ENCODE measurements at regions not wholly inside any gene's neighbourhood (a gene's known extent, or its start where the extent isn't known, plus 50 kb on each side); places are given as distances from the start of the nearest gene placed in this dataset.

GRCh38 chr9:12544700-12545099 is 148.5 kb upstream of the TYRP1 start:
- Mint-ChIP-seq H3K4me1 (ENCODE audit: low read depth) (no peaks in the 10 kb centered on the region), H3K27ac (no peak overlapping the region)

GRCh38 chr9:12554636-12555035 is 138.5 kb upstream of the TYRP1 start:
- Mint-ChIP-seq H3K4me1 (ENCODE audit: low read depth) (no peaks in the 10 kb centered on the region), H3K9me3 (peaks cover 3% of the 10 kb centered on the region), H3K27ac (no peak overlapping the region), H3K27me3 (ENCODE audit: low read depth) (no peaks in the 10 kb centered on the region), H3K36me3 (ENCODE audit: low read depth) (no peaks in the 10 kb centered on the region), H3K4me3 (no peak overlapping the region)

More at GRCh38 chr9:12544700-12545099, 148.5 kb upstream of the TYRP1 start:
- Mint-ChIP-seq H3K36me3 (ENCODE audit: low read depth) (no peaks in the 10 kb centered on the region), H3K9me3 (peaks cover 20% of the 10 kb centered on the region), H3K4me3 (no peak overlapping the region), H3K27me3 (ENCODE audit: low read depth) (no peaks in the 10 kb centered on the region)

GRCh38 chr9:12566404-12567090 is 126.6 kb upstream of the TYRP1 start:
- Mint-ChIP-seq H3K27me3 (ENCODE audit: low read depth) (no peaks in the 10 kb centered on the region), H3K9me3 (peaks cover 22% of the 10 kb centered on the region), H3K36me3 (ENCODE audit: low read depth) (no peaks in the 10 kb centered on the region), H3K27ac (no peak overlapping the region), H3K4me3 (no peak overlapping the region), H3K4me1 (ENCODE audit: low read depth) (no peaks in the 10 kb centered on the region)

- no peaks in the 10 kb centered on the region for H3K27me3 Mint-ChIP-seq (ENCODE audit: low read depth)
- no peak overlapping the region for H3K4me3 Mint-ChIP-seq
- H3K36me3 Mint-ChIP-seq (ENCODE audit: low read depth), result no peaks in the 10 kb centered on the region
- H3K9me3 Mint-ChIP-seq, result peaks cover 14% of the 10 kb centered on the region
- no peaks in the 10 kb centered on the region for H3K4me1 Mint-ChIP-seq (ENCODE audit: low read depth)
- H3K27ac Mint-ChIP-seq, result no peak overlapping the region
Measured at GRCh38 chr9:12584656-12585522, 108.3 kb upstream of the TYRP1 start.

- Mint-ChIP-seq H3K4me1 (ENCODE audit: low read depth) (no peaks in the 10 kb centered on the region), H3K36me3 (ENCODE audit: low read depth) (no peaks in the 10 kb centered on the region), H3K27ac (no peak overlapping the region), H3K9me3 (peaks cover 6% of the 10 kb centered on the region), H3K4me3 (no peak overlapping the region), H3K27me3 (ENCODE audit: low read depth) (no peaks in the 10 kb centered on the region)
Measured at GRCh38 chr9:12595400-12595799, 97.8 kb upstream of the TYRP1 start.

GRCh38 chr9:12604164-12604821 is 88.9 kb upstream of the TYRP1 start:
- no peaks in the 10 kb centered on the region for H3K4me1 Mint-ChIP-seq (ENCODE audit: low read depth)
- peaks cover 4% of the 10 kb centered on the region for H3K9me3 Mint-ChIP-seq
- no peaks in the 10 kb centered on the region for H3K27me3 Mint-ChIP-seq (ENCODE audit: low read depth)
- no peak overlapping the region for H3K4me3 Mint-ChIP-seq
- no peaks in the 10 kb centered on the region for H3K36me3 Mint-ChIP-seq (ENCODE audit: low read depth)
- H3K27ac Mint-ChIP-seq, result no peak overlapping the region

- Mint-ChIP-seq H3K4me3 (no peak overlapping the region), H3K27ac (no peak overlapping the region), H3K27me3 (ENCODE audit: low read depth) (no peaks in the 10 kb centered on the region), H3K9me3 (peaks cover 21% of the 10 kb centered on the region), H3K36me3 (ENCODE audit: low read depth) (no peaks in the 10 kb centered on the region), H3K4me1 (ENCODE audit: low read depth) (no peaks in the 10 kb centered on the region)
Measured at GRCh38 chr9:12612211-12612770, 80.9 kb upstream of the TYRP1 start.

- Mint-ChIP-seq H3K9me3 (peaks cover 21% of the 10 kb centered on the region), H3K36me3 (ENCODE audit: low read depth) (no peaks in the 10 kb centered on the region)
Measured at GRCh38 chr9:12613071-12613470, 80.1 kb upstream of the TYRP1 start.

GRCh38 chr9:12614488-12614887 is 78.7 kb upstream of the TYRP1 start:
- no peak overlapping the region for H3K27ac Mint-ChIP-seq
- H3K4me3 Mint-ChIP-seq, result no peak overlapping the region
- no peaks in the 10 kb centered on the region for H3K27me3 Mint-ChIP-seq (ENCODE audit: low read depth)
- H3K36me3 Mint-ChIP-seq (ENCODE audit: low read depth), result no peaks in the 10 kb centered on the region
- H3K9me3 Mint-ChIP-seq, result peaks cover 21% of the 10 kb centered on the region
- no peaks in the 10 kb centered on the region for H3K4me1 Mint-ChIP-seq (ENCODE audit: low read depth)

More at GRCh38 chr9:12613071-12613470, 80.1 kb upstream of the TYRP1 start:
- Mint-ChIP-seq H3K4me3 (no peak overlapping the region), H3K27me3 (ENCODE audit: low read depth) (no peaks in the 10 kb centered on the region), H3K4me1 (ENCODE audit: low read depth) (no peaks in the 10 kb centered on the region), H3K27ac (no peak overlapping the region)

GRCh38 chr9:12618956-12619355 is 74.2 kb upstream of the TYRP1 start:
- no peaks in the 10 kb centered on the region for H3K27me3 Mint-ChIP-seq (ENCODE audit: low read depth)
- no peak overlapping the region for H3K4me3 Mint-ChIP-seq
- no peak overlapping the region for H3K27ac Mint-ChIP-seq
- no peaks in the 10 kb centered on the region for H3K4me1 Mint-ChIP-seq (ENCODE audit: low read depth)
- peaks cover 19% of the 10 kb centered on the region for H3K9me3 Mint-ChIP-seq
- no peaks in the 10 kb centered on the region for H3K36me3 Mint-ChIP-seq (ENCODE audit: low read depth)

- no peaks in the 10 kb centered on the region for H3K36me3 Mint-ChIP-seq (ENCODE audit: low read depth)
- no peaks in the 10 kb centered on the region for H3K4me1 Mint-ChIP-seq (ENCODE audit: low read depth)
- no peak overlapping the region for H3K27ac Mint-ChIP-seq
- peaks cover 2% of the 10 kb centered on the region for H3K9me3 Mint-ChIP-seq
- H3K27me3 Mint-ChIP-seq (ENCODE audit: low read depth), result no peaks in the 10 kb centered on the region
- no peak overlapping the region for H3K4me3 Mint-ChIP-seq
Measured at GRCh38 chr9:12625844-12626243, 67.3 kb upstream of the TYRP1 start.

GRCh38 chr9:12627096-12627495 is 66.1 kb upstream of the TYRP1 start:
- no peaks in the 10 kb centered on the region for H3K36me3 Mint-ChIP-seq (ENCODE audit: low read depth)
- no peak overlapping the region for H3K27ac Mint-ChIP-seq
- peaks cover 4% of the 10 kb centered on the region for H3K9me3 Mint-ChIP-seq
- no peak overlapping the region for H3K4me3 Mint-ChIP-seq
- no peaks in the 10 kb centered on the region for H3K27me3 Mint-ChIP-seq (ENCODE audit: low read depth)
- no peaks in the 10 kb centered on the region for H3K4me1 Mint-ChIP-seq (ENCODE audit: low read depth)

GRCh38 chr9:12628546-12628945 is 64.6 kb upstream of the TYRP1 start:
- Mint-ChIP-seq H3K36me3 (ENCODE audit: low read depth) (no peaks in the 10 kb centered on the region), H3K4me1 (ENCODE audit: low read depth) (no peaks in the 10 kb centered on the region), H3K27ac (no peak overlapping the region), H3K27me3 (ENCODE audit: low read depth) (no peaks in the 10 kb centered on the region), H3K4me3 (no peak overlapping the region), H3K9me3 (peaks cover 4% of the 10 kb centered on the region)

GRCh38 chr9:12629067-12629466 is 64.1 kb upstream of the TYRP1 start:
- Mint-ChIP-seq H3K27ac (no peak overlapping the region), H3K27me3 (ENCODE audit: low read depth) (no peaks in the 10 kb centered on the region), H3K4me3 (no peak overlapping the region), H3K4me1 (ENCODE audit: low read depth) (no peaks in the 10 kb centered on the region), H3K36me3 (ENCODE audit: low read depth) (no peaks in the 10 kb centered on the region), H3K9me3 (peaks cover 4% of the 10 kb centered on the region)
